Neuron (in vitro differentiated cells): ENCODE measurements at regions not wholly inside any gene's neighbourhood (a gene's known extent, or its start where the extent isn't known, plus 50 kb on each side); places are given as distances from the start of the nearest gene placed in this dataset.
"Not testable (repeated sequence)": the region's sequence is repeated elsewhere in the genome, so short reads cannot be mapped to it uniquely, and the experiment has no call there.

Source experiments
- H2AFZ ChIP-seq: one replicate; pipeline ENCODE4 v1.6.1; 2013; ENCODE audit warnings: low read depth, mild to moderate bottlenecking, inconsistent platforms, low read length, moderate library complexity
- H3K27me3 ChIP-seq: one replicate; pipeline ENCODE4 v1.6.1; 2013; ENCODE audit warnings: low read length; ENCODE audit not compliant: insufficient read depth
- H3K36me3 ChIP-seq: one replicate; pipeline ENCODE4 v1.6.1; 2013; ENCODE audit warnings: low read length; ENCODE audit not compliant: insufficient read depth
- H3K4me1 ChIP-seq: one replicate; pipeline ENCODE4 v1.6.1; 2013; ENCODE audit warnings: low read length; ENCODE audit not compliant: insufficient read depth
- H3K4me3 ChIP-seq: 2 replicates; pipeline ENCODE4 v1.5.1; 2013; ENCODE audit warnings: mild to moderate bottlenecking, low read length, moderate library complexity
- H3K9me3 ChIP-seq: one replicate; pipeline ENCODE4 v1.6.1; 2013; ENCODE audit warnings: low read length

DNA sequence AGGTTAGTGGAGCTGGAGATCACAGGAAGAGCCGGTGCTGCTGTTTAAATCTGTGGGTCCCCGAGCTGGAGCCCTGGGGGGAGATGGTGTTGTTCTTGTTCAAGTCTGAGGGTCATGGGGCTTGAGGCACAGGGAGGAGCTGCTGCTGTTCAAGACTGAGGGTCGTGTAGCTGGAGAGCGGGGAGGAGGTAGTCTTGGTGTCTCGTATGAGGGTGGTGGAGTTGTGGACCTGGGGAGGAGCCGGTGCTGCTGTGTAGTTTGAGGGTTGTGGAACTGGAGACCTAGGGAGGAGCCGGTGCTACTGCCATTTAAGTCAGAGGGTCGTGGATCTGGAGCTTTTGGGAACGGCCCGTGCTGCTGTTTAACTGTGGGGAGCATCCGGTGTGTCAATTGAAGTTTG, 112.2 kb upstream of the SULF2 start:
- no peaks in the 10 kb centered on the region for H3K4me1 ChIP-seq
- no peaks in the 10 kb centered on the region for H3K36me3 ChIP-seq
- H2AFZ ChIP-seq = no peak overlapping the region
- no peak overlapping the region for H3K4me3 ChIP-seq
- H3K27me3 ChIP-seq = no peaks in the 10 kb centered on the region
- H3K9me3 ChIP-seq = no peaks in the 10 kb centered on the region

DNA sequence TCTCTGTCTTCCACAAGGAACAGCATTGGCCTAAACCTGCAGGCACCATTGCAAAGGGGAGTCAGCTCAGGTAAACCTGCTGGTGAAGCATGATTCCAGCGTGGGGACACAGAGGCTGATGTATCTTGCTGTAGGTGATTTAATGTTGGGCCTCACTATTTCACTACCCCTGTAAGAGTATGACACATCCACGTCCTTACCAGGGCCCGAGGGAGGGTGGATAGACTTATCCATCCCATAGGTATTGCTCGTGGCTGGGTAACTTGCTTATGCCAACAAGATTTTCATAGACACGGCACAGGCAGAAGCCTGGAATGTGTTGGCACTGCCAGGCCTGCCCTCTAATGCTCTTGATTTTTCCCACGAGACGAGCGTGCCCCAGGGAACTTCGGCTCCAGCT, 107.4 kb upstream of the SULF2 start:
- not testable (repeated sequence) for H3K9me3 ChIP-seq, H3K4me3 ChIP-seq, H3K36me3 ChIP-seq, H3K27me3 ChIP-seq, H3K4me1 ChIP-seq, H2AFZ ChIP-seq

- H2AFZ ChIP-seq, H3K27me3 ChIP-seq, H3K4me3 ChIP-seq, H3K4me1 ChIP-seq, H3K9me3 ChIP-seq, H3K36me3 ChIP-seq: not testable (repeated sequence)
Measured at GRCh38 chr20:47890708-47891107, 105.4 kb upstream of the SULF2 start.

DNA sequence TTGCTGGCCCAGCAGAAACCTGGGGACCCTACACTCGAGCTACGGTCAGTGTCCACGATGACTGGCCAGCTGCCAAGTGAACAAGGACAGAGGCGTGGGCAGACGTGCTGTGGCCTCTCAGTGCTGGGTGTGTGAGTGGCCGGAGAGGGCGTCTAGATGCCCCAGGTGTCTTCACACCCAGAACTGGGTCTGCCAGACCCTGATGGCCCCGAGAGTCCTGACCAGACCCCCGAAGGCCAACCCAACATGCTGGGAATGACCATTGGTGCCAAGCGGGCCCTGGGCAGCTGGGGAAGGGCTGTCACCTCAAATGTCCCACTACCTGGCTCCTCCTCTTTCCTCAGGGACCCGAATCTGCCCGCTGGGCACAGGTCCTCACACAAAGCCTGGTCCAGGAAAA, 104.5 kb upstream of the SULF2 start:
- not testable (repeated sequence) for H3K9me3 ChIP-seq, H3K36me3 ChIP-seq, H2AFZ ChIP-seq, H3K4me3 ChIP-seq, H3K27me3 ChIP-seq, H3K4me1 ChIP-seq

DNA sequence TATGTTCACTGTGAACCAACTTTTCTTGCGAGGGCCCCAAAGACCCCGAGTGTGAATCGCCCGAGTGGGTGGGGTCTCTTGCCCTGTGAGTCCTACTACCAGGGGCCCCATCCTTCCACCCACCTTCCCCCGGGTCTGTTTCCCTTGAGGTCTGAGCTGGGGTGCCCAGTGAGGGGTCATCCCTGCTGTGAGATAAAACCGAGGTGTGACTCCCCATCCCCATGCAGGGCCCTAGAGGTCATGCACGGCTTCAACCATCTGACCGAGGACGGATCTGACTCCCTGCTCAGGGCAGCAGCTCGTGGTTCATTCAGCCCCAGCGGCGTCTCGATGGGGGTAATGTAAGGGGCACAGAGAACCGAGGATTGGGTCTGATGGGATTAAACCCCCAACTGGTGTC, 103.1 kb upstream of the SULF2 start:
- Histone ChIP-seq H2AFZ (no peak overlapping the region), H3K4me3 (no peak overlapping the region), H3K4me1 (no peaks in the 10 kb centered on the region), H3K36me3 (no peaks in the 10 kb centered on the region), H3K9me3 (no peaks in the 10 kb centered on the region), H3K27me3 (no peaks in the 10 kb centered on the region)

GRCh38 chr20:47887477-47888080, 102.3 kb upstream of the SULF2 start:
- Histone ChIP-seq H3K9me3 (no peaks in the 10 kb centered on the region), H3K4me1 (no peaks in the 10 kb centered on the region), H2AFZ (no peak overlapping the region), H3K36me3 (no peaks in the 10 kb centered on the region), H3K27me3 (no peaks in the 10 kb centered on the region), H3K4me3 (no peak overlapping the region)

- H3K4me1 ChIP-seq = no peaks in the 10 kb centered on the region
- H3K36me3 ChIP-seq = no peaks in the 10 kb centered on the region
- H3K4me3 ChIP-seq = no peak overlapping the region
- no peak overlapping the region for H2AFZ ChIP-seq
- no peaks in the 10 kb centered on the region for H3K9me3 ChIP-seq
- H3K27me3 ChIP-seq = no peaks in the 10 kb centered on the region
Measured at GRCh38 chr20:47887064-47887463, 101.8 kb upstream of the SULF2 start.

DNA sequence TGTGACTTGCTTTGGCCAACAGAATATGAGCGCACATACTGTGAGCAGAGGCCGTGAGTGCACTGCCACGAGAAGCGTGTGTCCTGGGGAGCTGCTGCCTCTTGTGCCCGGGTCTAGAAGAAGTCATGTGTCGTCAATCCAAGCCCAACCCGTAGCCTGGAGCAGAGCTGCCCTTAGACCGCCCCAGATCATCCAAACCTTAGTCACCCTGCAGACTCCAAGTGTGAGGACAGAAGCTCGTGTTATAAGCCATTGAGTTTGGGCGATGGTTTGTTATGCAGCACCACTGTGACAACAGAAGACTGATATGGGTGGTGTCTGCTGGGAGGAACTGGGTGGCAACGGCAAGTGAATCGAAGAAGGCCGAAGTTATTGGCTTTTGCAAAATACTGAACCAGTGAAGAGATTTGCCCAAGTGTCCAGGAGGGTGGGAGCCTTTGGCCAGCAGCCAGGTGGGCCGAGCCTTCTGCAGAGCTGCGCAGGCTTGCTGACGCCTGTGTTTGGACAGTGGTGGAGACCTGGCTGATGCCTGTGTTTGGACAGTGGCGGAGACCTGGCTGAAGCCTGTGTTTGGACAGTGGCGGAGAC, 101.3 kb upstream of the SULF2 start:
- no peak overlapping the region for H3K4me3 ChIP-seq
- no peaks in the 10 kb centered on the region for H3K9me3 ChIP-seq
- no peak overlapping the region for H2AFZ ChIP-seq
- H3K4me1 ChIP-seq = no peaks in the 10 kb centered on the region
- no peaks in the 10 kb centered on the region for H3K36me3 ChIP-seq
- no peaks in the 10 kb centered on the region for H3K27me3 ChIP-seq

DNA sequence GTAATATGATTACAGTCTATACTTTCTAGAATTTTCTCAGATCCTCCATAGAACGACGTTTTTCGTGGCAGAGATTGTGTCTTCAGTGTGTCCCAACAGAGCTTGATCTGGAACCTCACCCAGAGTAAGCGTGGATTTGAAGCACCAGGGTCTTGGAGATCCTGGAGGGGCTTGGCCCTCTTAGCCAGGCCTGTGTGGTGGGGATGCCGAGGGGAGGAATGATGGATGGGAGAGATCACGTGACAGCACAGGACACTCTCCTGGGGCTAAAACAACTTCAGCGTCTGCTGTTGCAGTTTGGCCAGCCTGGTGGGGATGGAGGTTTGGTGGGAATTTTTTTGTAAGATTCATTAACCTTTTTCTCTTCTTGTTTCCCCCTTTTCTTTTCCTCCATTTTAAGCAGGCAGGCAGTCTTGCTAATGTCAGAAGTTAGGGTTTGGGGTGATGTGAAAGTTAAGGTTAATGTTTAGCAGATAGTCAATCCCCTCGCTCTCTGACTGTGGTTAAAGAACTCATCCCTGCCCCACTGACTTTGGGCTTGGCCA, 100.7 kb upstream of the SULF2 start:
- H3K4me3 ChIP-seq = no peak overlapping the region
- H3K27me3 ChIP-seq = no peaks in the 10 kb centered on the region
- H3K4me1 ChIP-seq = no peaks in the 10 kb centered on the region
- no peaks in the 10 kb centered on the region for H3K36me3 ChIP-seq
- no peaks in the 10 kb centered on the region for H3K9me3 ChIP-seq
- H2AFZ ChIP-seq = no peak overlapping the region

DNA sequence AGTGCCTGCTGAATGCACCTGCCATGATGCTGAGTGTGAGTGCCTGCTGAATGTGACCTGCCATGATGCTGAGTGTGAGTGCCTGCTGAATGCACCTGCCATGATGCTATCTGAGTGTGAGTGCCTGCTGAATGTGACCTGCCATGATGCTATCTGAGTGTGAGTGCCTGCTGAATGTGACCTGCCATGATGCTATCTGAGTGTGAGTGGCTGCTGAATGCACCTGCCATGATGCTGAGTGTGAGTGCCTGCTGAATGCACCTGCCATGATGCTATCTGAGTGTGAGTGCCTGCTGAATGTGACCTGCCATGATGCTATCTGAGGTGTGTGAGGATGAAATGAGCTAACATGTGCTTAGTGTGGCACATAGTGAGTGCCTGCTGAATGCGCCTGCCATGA, 98.7 kb upstream of the SULF2 start:
- not testable (repeated sequence) for H3K36me3 ChIP-seq, H3K4me3 ChIP-seq, H3K27me3 ChIP-seq, H3K9me3 ChIP-seq, H3K4me1 ChIP-seq, H2AFZ ChIP-seq

DNA sequence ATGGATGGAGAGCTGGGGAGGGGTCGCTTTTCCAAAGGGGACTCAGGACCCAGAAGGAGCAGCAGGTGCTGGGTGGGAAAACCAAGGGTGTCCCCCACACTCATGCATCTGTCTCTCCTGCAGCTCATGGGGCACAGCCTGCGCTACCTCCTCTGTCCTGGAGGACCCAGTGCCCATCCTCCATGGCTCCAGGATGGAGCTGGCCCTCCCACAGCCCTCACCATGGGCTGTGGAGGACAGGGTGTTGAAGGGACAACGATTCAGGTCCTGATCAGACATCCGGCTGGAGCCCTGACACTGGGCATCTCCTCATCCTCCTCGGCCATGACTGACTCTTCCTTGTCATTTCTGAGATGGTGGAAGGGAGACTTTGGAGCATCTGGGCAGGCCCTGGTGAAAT, 97.9 kb upstream of the SULF2 start:
- no peaks in the 10 kb centered on the region for H3K36me3 ChIP-seq
- H3K4me3 ChIP-seq = no peak overlapping the region
- no peaks in the 10 kb centered on the region for H3K4me1 ChIP-seq
- no peaks in the 10 kb centered on the region for H3K27me3 ChIP-seq
- no peak overlapping the region for H2AFZ ChIP-seq
- H3K9me3 ChIP-seq = no peaks in the 10 kb centered on the region

- Histone ChIP-seq H3K4me1 (peaks cover 17% of the 10 kb centered on the region), H3K36me3 (no peaks in the 10 kb centered on the region), H3K4me3 (no peak overlapping the region), H2AFZ (no peak overlapping the region), H3K27me3 (peaks cover 6% of the 10 kb centered on the region), H3K9me3 (no peaks in the 10 kb centered on the region)
Measured at GRCh38 chr20:47879771-47880170, 94.5 kb upstream of the SULF2 start.

GRCh38 chr20:47878601-47879027, 93.3 kb upstream of the SULF2 start:
- H3K36me3 ChIP-seq = no peaks in the 10 kb centered on the region
- H3K9me3 ChIP-seq = no peaks in the 10 kb centered on the region
- H3K27me3 ChIP-seq = peaks cover 6% of the 10 kb centered on the region
- no peak overlapping the region for H2AFZ ChIP-seq
- no peak overlapping the region for H3K4me3 ChIP-seq
- peaks cover 17% of the 10 kb centered on the region for H3K4me1 ChIP-seq
